OCI-LY1 (cell line): ENCODE measurements at regions not wholly inside any gene's neighbourhood (a gene's known extent, or its start where the extent isn't known, plus 50 kb on each side); places are given as distances from the start of the nearest gene placed in this dataset.
A peak's percentile ranks its signal among the peaks of the same experiment; 100 is the strongest.

ENCODE experiments used
- H2AFZ ChIP-seq: fragments of 200-600 bp; sonication (generic), shearing (Covaris generic); 2 replicates; pipeline ENCODE4 v1.6.0; 2014; ENCODE audit warnings: antibody characterized with exemption, mild to moderate bottlenecking, low read length
- H3F3A ChIP-seq: fragments of 200-600 bp; sonication (generic), shearing (Covaris generic); 2 replicates; pipeline ENCODE4 v1.6.0; 2014; ENCODE audit warnings: mild to moderate bottlenecking, antibody characterized with exemption, low read length, moderate library complexity; ENCODE audit not compliant: insufficient read depth
- H3K27ac ChIP-seq: fragments of 200-600 bp; sonication (generic); 2 replicates; pipeline ENCODE4 v1.5.1; 2014; ENCODE audit warnings: low read length, mixed run types, mild to moderate bottlenecking, low read depth; ENCODE audit not compliant: poor library complexity, severe bottlenecking
- H3K27me3 ChIP-seq: fragments of 200-600 bp; sonication (generic); 2 replicates; pipeline ENCODE4 v1.6.0; 2014; ENCODE audit warnings: antibody characterized with exemption, mild to moderate bottlenecking, low read length, moderate library complexity; ENCODE audit not compliant: insufficient read depth
- H3K36me3 ChIP-seq: fragments of 200-600 bp; sonication (generic); 2 replicates; pipeline ENCODE4 v1.6.1; 2014; ENCODE audit warnings: mild to moderate bottlenecking, antibody characterized with exemption, low read length, moderate library complexity, mixed read lengths; ENCODE audit not compliant: insufficient read depth
- H3K4me1 ChIP-seq: fragments of 200-600 bp; sonication (generic); 2 replicates; pipeline ENCODE4 v1.5.1; 2014; ENCODE audit warnings: mild to moderate bottlenecking, low read length, moderate library complexity; ENCODE audit not compliant: insufficient read depth, severe bottlenecking
- H3K4me2 ChIP-seq: fragments of 200-600 bp; sonication (generic), shearing (Covaris generic); 2 replicates; pipeline ENCODE4 v1.6.1; 2014; ENCODE audit warnings: low read length
- H3K4me3 ChIP-seq: fragments of 200-600 bp; sonication (generic); 2 replicates; pipeline ENCODE4 v1.5.1; 2014; ENCODE audit warnings: low read length, low read depth, mild to moderate bottlenecking, mixed read lengths; ENCODE audit not compliant: poor library complexity, severe bottlenecking
- H3K79me2 ChIP-seq: fragments of 200-600 bp; shearing (Covaris generic); 2 replicates; pipeline ENCODE4 v1.6.1; 2016; ENCODE audit warnings: mixed run types, low read length, mixed read lengths; ENCODE audit not compliant: insufficient read depth
- H3K9ac ChIP-seq: fragments of 200-600 bp; sonication (generic), shearing (Covaris generic); 2 replicates; pipeline ENCODE4 v1.6.1; 2014; ENCODE audit warnings: mild to moderate bottlenecking, low read length, mixed read lengths
- H3K9me2 ChIP-seq: fragments of 200-600 bp; sonication (generic), shearing (Covaris generic); 2 replicates; pipeline ENCODE4 v1.6.1; 2014; ENCODE audit warnings: low read depth, mild to moderate bottlenecking, low read length, mixed read lengths
- H3K9me3 ChIP-seq: fragments of 200-600 bp; shearing (Covaris generic); 2 replicates; pipeline ENCODE4 v1.6.1; 2014; ENCODE audit warnings: low read length, mixed read lengths
- H4K20me1 ChIP-seq: fragments of 200-600 bp; sonication (generic), shearing (Covaris generic); 2 replicates; pipeline ENCODE4 v1.6.0; 2016; ENCODE audit warnings: mild to moderate bottlenecking, low read length; ENCODE audit not compliant: insufficient read depth
- EZH2 ChIP-seq: fragments of 200-600 bp; sonication (generic), shearing (Covaris generic); IDR thresholded peaks from 2 replicates; pipeline ENCODE4 v1.8.0; 2017; ENCODE audit warnings: borderline replicate concordance, mixed run types, mild to moderate bottlenecking, antibody characterized with exemption, low read length, moderate library complexity, mixed read lengths
- TF ChIP-seq, protein P1 (sequence below): fragments of 200-600 bp; sonication (generic), shearing (Covaris generic); IDR thresholded peaks from 2 replicates; pipeline ENCODE4 v1.5.1; 2017; ENCODE audit warnings: mild to moderate bottlenecking, antibody characterized with exemption, low read length, moderate library complexity, mixed read lengths

DNA sequence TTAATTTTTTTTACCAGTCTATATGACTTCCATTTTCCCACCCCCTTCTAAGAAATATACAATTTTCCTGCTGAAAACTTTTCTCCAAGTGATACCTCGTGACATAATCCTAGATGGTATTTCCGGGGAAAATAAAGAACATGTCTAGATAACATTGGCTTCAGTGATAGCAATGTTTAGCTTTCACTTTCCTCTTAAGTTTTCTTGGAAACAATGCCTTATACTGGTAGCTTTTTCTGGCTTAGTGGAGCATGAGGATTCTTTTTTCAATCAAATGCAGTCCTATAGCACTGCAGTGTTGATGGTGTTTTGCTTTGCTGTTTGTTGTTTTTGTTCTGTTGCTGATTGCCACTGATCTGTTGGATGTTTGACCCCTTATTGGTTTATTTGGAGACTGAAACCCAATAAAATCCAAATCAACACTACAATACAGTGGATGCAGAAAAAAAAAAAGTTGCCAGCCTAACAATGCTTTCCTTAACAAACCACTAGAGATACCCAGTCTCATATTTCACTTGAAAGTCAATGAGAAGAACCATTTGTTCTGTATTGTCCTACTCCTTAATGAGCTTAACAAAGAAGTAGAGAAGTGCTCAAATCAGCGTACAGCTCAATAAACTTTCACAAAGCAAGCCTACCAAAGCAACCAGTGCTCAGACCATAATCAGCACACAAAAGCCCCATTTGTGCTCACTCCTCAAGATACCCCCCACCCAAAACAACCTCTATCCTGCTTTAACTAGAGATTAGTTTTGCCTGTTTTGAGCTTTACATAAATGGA, 74.2 kb upstream of the GRAMD2B start:
- Histone ChIP-seq H3K9ac (no peak overlapping the region), H3K9me2 (no peaks in the 10 kb centered on the region), H2AFZ (no peak overlapping the region), H3K27me3 (no peaks in the 10 kb centered on the region), H3K36me3 (no peaks in the 10 kb centered on the region), H3K27ac (no peak overlapping the region), H4K20me1 (no peaks in the 10 kb centered on the region), H3K4me3 (no peak overlapping the region), H3K9me3 (no peaks in the 10 kb centered on the region), H3K4me2 (no peak overlapping the region), H3K4me1 (no peaks in the 10 kb centered on the region), H3K79me2 (no peaks in the 10 kb centered on the region), H3F3A (no peaks in the 10 kb centered on the region)
- TF ChIP-seq, protein P1, sequence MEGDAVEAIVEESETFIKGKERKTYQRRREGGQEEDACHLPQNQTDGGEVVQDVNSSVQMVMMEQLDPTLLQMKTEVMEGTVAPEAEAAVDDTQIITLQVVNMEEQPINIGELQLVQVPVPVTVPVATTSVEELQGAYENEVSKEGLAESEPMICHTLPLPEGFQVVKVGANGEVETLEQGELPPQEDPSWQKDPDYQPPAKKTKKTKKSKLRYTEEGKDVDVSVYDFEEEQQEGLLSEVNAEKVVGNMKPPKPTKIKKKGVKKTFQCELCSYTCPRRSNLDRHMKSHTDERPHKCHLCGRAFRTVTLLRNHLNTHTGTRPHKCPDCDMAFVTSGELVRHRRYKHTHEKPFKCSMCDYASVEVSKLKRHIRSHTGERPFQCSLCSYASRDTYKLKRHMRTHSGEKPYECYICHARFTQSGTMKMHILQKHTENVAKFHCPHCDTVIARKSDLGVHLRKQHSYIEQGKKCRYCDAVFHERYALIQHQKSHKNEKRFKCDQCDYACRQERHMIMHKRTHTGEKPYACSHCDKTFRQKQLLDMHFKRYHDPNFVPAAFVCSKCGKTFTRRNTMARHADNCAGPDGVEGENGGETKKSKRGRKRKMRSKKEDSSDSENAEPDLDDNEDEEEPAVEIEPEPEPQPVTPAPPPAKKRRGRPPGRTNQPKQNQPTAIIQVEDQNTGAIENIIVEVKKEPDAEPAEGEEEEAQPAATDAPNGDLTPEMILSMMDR, result no peak
- no peak for TF ChIP-seq EZH2

DNA sequence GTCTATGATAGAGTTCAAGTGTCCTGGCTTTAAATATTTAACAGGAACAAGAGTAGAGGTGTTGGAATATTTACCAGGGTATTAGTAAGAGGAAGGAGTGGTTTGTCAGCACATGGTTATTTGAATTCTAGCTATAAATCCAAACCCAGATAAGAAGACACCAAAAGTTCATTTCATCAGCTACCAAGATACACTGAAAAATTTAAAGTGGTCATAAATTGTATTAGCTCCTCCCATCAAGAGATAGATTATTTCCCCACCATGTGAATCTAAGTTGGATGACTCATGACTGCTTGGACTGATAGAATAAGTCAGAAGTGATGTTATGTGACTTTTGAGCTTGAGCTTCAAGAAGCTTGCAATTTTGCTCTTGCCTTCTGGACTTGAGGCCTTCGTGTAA, 72.1 kb upstream of the GRAMD2B start:
- Histone ChIP-seq H4K20me1 (no peaks in the 10 kb centered on the region), H3K27me3 (no peaks in the 10 kb centered on the region), H3K9ac (no peak overlapping the region), H3K9me3 (no peaks in the 10 kb centered on the region), H3F3A (no peaks in the 10 kb centered on the region), H3K79me2 (no peaks in the 10 kb centered on the region), H3K27ac (no peak overlapping the region), H3K4me3 (no peak overlapping the region), H3K36me3 (no peaks in the 10 kb centered on the region), H2AFZ (no peak overlapping the region), H3K4me2 (no peak overlapping the region), H3K9me2 (no peaks in the 10 kb centered on the region), H3K4me1 (peaks cover 6% of the 10 kb centered on the region)
- TF ChIP-seq, protein P1, result no peak
- TF ChIP-seq EZH2, result no peak

GRCh38 chr5:126354012-126354857, 69.0 kb upstream of the GRAMD2B start:
- Histone ChIP-seq H3K9ac (no peak overlapping the region), H3F3A (no peaks in the 10 kb centered on the region), H4K20me1 (no peaks in the 10 kb centered on the region), H3K4me3 (no peak overlapping the region), H3K9me3 (no peaks in the 10 kb centered on the region), H3K27me3 (no peaks in the 10 kb centered on the region), H3K4me1 (peaks cover 7% of the 10 kb centered on the region), H3K27ac (no peak overlapping the region), H3K4me2 (no peak overlapping the region), H3K9me2 (no peaks in the 10 kb centered on the region), H3K79me2 (no peaks in the 10 kb centered on the region), H3K36me3 (no peaks in the 10 kb centered on the region), H2AFZ (no peak overlapping the region)
- no peak for TF ChIP-seq EZH2
- TF ChIP-seq, protein P1, result peak; percentile 62
